C4-2B (cell line): ENCODE measurements at regions not wholly inside any gene's neighbourhood (a gene's known extent, or its start where the extent isn't known, plus 50 kb on each side); places are given as distances from the start of the nearest gene placed in this dataset.

Source experiments
- ZFX ChIP-seq: fragments of 450-650 bp; IDR thresholded peaks from 2 replicates; pipeline ENCODE4 v1.6.1; 2017
- TF ChIP-seq, protein P1 (sequence below): fragments of 450-650 bp; conservative IDR thresholded peaks from 2 replicates; pipeline ENCODE4 v1.5.1; 2017; ENCODE audit warnings: mild to moderate bottlenecking

- TF ChIP-seq, protein P1, sequence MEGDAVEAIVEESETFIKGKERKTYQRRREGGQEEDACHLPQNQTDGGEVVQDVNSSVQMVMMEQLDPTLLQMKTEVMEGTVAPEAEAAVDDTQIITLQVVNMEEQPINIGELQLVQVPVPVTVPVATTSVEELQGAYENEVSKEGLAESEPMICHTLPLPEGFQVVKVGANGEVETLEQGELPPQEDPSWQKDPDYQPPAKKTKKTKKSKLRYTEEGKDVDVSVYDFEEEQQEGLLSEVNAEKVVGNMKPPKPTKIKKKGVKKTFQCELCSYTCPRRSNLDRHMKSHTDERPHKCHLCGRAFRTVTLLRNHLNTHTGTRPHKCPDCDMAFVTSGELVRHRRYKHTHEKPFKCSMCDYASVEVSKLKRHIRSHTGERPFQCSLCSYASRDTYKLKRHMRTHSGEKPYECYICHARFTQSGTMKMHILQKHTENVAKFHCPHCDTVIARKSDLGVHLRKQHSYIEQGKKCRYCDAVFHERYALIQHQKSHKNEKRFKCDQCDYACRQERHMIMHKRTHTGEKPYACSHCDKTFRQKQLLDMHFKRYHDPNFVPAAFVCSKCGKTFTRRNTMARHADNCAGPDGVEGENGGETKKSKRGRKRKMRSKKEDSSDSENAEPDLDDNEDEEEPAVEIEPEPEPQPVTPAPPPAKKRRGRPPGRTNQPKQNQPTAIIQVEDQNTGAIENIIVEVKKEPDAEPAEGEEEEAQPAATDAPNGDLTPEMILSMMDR, result no peak
- no peak for TF ChIP-seq ZFX
These were observed 491.3 kb downstream of the RPS24 start for GRCh38 chr10:78524941-78525340.
